Keratinocyte (primary cell): ENCODE measurements at regions not wholly inside any gene's neighbourhood (a gene's known extent, or its start where the extent isn't known, plus 50 kb on each side); places are given as distances from the start of the nearest gene placed in this dataset.

Experiments used
- DNase-seq: peaks from one replicate; pipeline ENCODE4 v3.0.0-alpha.2; 2011; ENCODE audit warnings: low read depth, missing footprints, low spot score
- FAIRE-seq: peaks from 2 replicates; lab custom pipeline; 2011; peaks lifted over from hg19 to GRCh38; lab: Jason Lieb, UNC
- H2AFZ ChIP-seq: 2 replicates; pipeline ENCODE4 v1.6.0; 2012; ENCODE audit warnings: low read length, control low read depth, inconsistent platforms; ENCODE audit not compliant: control insufficient read depth
- H3K27ac ChIP-seq: 2 replicates; pipeline ENCODE4 v1.5.1; 2011; ENCODE audit warnings: low read length; ENCODE audit not compliant: control insufficient read depth, insufficient read depth
- H3K27me3 ChIP-seq: 3 replicates; pipeline ENCODE4 v1.6.0; 2011; ENCODE audit warnings: low read length; ENCODE audit not compliant: control insufficient read depth, insufficient read depth; ENCODE audit errors: extremely low read depth
- H3K36me3 ChIP-seq, 2 experiments: 2 replicates in 1 of 2; 3 replicates in 1 of 2; pipeline ENCODE4 v1.5.1; 2011; ENCODE audit warnings: low read length in 2 of 2, mild to moderate bottlenecking in 1 of 2; ENCODE audit not compliant: control insufficient read depth in 2 of 2, insufficient read depth in 2 of 2; ENCODE audit errors: extremely low read depth in 1 of 2
- H3K4me1 ChIP-seq: 3 replicates; pipeline ENCODE4 v1.5.1; 2011; ENCODE audit warnings: low read length; ENCODE audit not compliant: control insufficient read depth, insufficient read depth; ENCODE audit errors: extremely low read depth
- H3K4me2 ChIP-seq: 3 replicates; pipeline ENCODE4 v1.6.0; 2011; ENCODE audit warnings: low read depth, low read length; ENCODE audit not compliant: control insufficient read depth, insufficient read depth; ENCODE audit errors: extremely low read depth
- H3K4me3 ChIP-seq, 3 experiments: fragments of 200-600 bp in 1 of 3; sonication (generic) in 1 of 3; 2 replicates in 2 of 3; 3 replicates in 1 of 3; pipeline ENCODE4 v1.5.1; 2011 to 2016; ENCODE audit warnings: low read length in 3 of 3, mild to moderate bottlenecking in 3 of 3, control low read depth in 2 of 3, inconsistent platforms in 1 of 3, low read depth in 1 of 3, mixed read lengths in 1 of 3, mixed run types in 1 of 3, moderate library complexity in 1 of 3; ENCODE audit not compliant: control insufficient read depth in 2 of 3, insufficient read depth in 2 of 3; ENCODE audit errors: extremely low read depth in 1 of 3
- H3K79me2 ChIP-seq: 2 replicates; pipeline ENCODE4 v1.6.0; 2012; ENCODE audit warnings: low read length; ENCODE audit not compliant: control insufficient read depth, insufficient read depth
- H3K9ac ChIP-seq: 3 replicates; pipeline ENCODE4 v1.6.0; 2011; ENCODE audit warnings: low read length; ENCODE audit not compliant: control insufficient read depth, insufficient read depth; ENCODE audit errors: extremely low read depth
- H3K9me1 ChIP-seq: 3 replicates; pipeline ENCODE4 v1.6.0; 2011; ENCODE audit warnings: low read length; ENCODE audit not compliant: control insufficient read depth, insufficient read depth; ENCODE audit errors: extremely low read depth
- H3K9me3 ChIP-seq: 2 replicates; pipeline ENCODE4 v1.5.1; 2012; ENCODE audit warnings: low read depth, low read length; ENCODE audit not compliant: control insufficient read depth
- H4K20me1 ChIP-seq: 3 replicates; pipeline ENCODE4 v1.6.0; 2011; ENCODE audit warnings: low read length; ENCODE audit not compliant: control insufficient read depth, insufficient read depth; ENCODE audit errors: extremely low read depth
- CTCF ChIP-seq, 3 experiments: IDR thresholded peaks in 1 of 3; conservative IDR thresholded peaks in 1 of 3; optimal IDR thresholded peaks in 1 of 3; 2 replicates in 2 of 3; 3 replicates in 1 of 3; pipeline versions ENCODE3 to v1.5.1; 2011; ENCODE audit warnings: low read length in 3 of 3, mild to moderate bottlenecking in 3 of 3, moderate library complexity in 2 of 3, control low read depth in 1 of 3, inconsistent platforms in 1 of 3; ENCODE audit not compliant: insufficient read depth in 2 of 3; ENCODE audit errors: extremely low read depth in 1 of 3
- EZH2 ChIP-seq: IDR thresholded peaks from one replicate; pipeline ENCODE4 v1.6.1; 2012; ENCODE audit warnings: inconsistent platforms, mild to moderate bottlenecking, low read length, moderate library complexity
- dilution Hi-C: fragments of 300-500 bp; cut with MboI; formaldehyde crosslinking; loops from one replicate; pipeline ENCODE4 v1.7.0; 2020; ENCODE audit warnings: low sequenced_read_pairs; ENCODE audit not compliant: extremely low pct_ligation_motif_present

GRCh38 chr4:71201817-71202576 lies 136.8 kb upstream of the SLC4A4 start:
- Histone ChIP-seq H3K27ac (no peak overlapping the region), H3K9ac (no peak overlapping the region), H3K4me3 (no peak overlapping the region), H3K79me2 (no peaks in the 10 kb centered on the region), H3K27me3 (no peaks in the 10 kb centered on the region), H3K9me3 (no peaks in the 10 kb centered on the region), H3K36me3 (no peaks in the 10 kb centered on the region), H3K4me2 (no peak overlapping the region), H3K4me1 (no peaks in the 10 kb centered on the region), H2AFZ (no peak overlapping the region), H4K20me1 (no peaks in the 10 kb centered on the region), H3K9me1 (no peaks in the 10 kb centered on the region)
- no peak for DNase-seq
- dilution Hi-C loops, result no loop called here
- no peak for TF ChIP-seq CTCF (optimal IDR thresholded peaks at IDR 0.05 in 1 of 3, IDR thresholded peaks at IDR 0.05 in 1 of 3, conservative IDR thresholded peaks at IDR 0.05 in 1 of 3; ENCODE audit: extremely low read depth in 1 of 3, insufficient read depth in 2 of 3, low read length in 3 of 3)
- TF ChIP-seq EZH2, result no peak
- FAIRE-seq, result no peak

- Histone ChIP-seq H2AFZ (no peak overlapping the region), H3K9ac (no peak overlapping the region), H3K9me1 (no peaks in the 10 kb centered on the region), H3K27ac (no peak overlapping the region), H3K27me3 (no peaks in the 10 kb centered on the region), H3K4me2 (no peak overlapping the region), H4K20me1 (no peaks in the 10 kb centered on the region), H3K79me2 (no peaks in the 10 kb centered on the region), H3K36me3 (no peaks in the 10 kb centered on the region), H3K4me1 (no peaks in the 10 kb centered on the region), H3K4me3 (no peak overlapping the region), H3K9me3 (no peaks in the 10 kb centered on the region)
- dilution Hi-C loops, result no loop called here
- DNase-seq (no peak), FAIRE-seq (no peak)
- no peak for TF ChIP-seq CTCF (optimal IDR thresholded peaks at IDR 0.05 in 1 of 3, IDR thresholded peaks at IDR 0.05 in 1 of 3, conservative IDR thresholded peaks at IDR 0.05 in 1 of 3; ENCODE audit: extremely low read depth in 1 of 3, insufficient read depth in 2 of 3, low read length in 3 of 3)
- no peak for TF ChIP-seq EZH2
Observed at GRCh38 chr4:71202705-71203104, 136.1 kb upstream of the SLC4A4 start.
